ENCODE measurements at regions not wholly inside any gene's neighbourhood (a gene's known extent, or its start where the extent isn't known, plus 50 kb on each side); places are given as distances from the start of the nearest gene placed in this dataset.

DNA sequence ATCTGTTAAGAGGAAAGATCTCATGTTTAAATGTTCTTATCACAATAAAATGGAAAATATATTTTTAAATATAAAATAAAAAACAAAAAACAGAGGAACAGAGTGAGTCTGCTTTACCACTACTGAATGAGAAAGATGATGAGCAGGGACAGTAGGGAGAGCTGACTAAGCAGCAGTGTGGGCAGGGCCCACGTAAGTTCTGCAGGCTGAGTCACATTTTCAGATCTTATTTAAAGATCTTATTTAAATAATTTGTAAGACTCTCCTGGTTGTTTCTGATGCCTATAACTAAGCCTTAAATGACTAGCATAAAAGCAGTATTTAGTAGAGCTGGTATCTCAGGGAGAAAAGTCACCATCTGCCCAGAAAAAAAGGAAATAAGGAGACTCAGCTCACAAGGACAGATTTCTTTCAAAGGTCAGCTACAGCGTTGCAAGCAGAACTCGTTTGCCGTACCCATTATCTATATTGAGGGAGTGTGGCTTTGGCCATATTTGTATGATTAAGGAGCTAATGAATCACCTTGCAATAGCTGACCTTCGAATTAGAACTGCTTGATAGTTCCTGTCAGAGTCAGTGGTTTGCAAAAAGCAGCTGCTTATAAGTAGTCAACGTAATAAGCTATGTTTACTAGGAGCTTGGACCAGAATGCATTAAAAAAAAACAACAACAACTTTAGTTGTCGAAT, 322.1 kb upstream of the CHAC2 start:
- no peak for DNase-seq

DNA sequence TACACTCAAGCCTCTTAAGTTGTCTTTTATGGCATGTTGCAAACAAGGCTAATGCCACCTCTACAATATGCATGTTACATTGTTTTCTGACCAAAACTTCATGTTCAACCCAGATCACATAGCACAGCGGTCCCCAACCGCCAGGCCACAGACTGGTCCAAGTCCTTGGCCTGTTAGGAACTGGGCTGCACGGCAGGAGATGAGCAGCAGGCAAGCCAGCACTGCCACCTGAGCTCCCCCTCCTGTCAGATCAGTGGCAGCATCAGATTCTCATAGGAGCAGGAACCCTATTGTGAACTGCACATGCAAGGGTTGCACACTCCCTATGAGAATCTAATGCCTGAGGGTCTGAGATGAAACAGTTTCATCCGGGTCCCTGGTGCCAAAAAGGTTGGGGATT, 324.8 kb upstream of the CHAC2 start:
- DNase-seq = no peak

GRCh38 chr2:53442093-53442492, 325.5 kb upstream of the CHAC2 start:
- no peak for DNase-seq

DNA sequence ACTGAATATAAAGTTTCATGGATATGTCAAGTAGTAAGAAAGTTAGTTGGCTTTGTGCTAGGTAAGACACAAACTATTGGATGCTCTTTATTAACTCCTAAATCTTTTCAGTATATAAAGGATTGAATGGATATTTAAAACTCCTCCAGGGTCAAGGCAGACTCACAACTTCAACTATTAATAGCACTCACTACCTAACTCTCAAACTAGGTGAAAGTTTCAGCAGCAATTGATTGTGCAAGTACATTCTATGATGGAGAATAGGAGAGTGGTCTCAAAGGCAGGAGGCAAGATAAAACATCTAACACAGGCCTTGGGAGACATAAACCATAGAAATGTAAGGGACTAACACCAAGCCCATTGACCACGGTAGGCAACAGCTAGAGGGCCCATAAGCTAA, 328.9 kb upstream of the CHAC2 start:
- no peak for DNase-seq

DNA sequence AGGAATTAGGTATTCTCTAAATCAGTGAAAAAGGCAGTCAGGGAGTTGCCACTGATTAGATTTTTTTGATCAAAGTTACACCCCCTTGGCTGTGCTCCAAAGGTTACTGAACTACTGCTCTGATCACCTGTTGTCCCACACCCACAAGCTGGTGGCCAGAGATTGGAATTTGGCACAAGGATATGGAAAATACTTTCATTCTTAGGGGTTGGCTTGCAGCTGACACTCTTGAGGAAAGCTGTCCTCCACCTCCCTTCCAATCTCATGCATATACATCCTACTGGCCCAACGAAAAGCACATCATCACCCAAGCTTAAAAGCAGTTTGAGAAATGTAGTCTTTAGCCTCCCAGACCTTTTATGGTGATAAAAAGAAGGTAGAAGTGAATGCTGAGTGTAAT, 329.5 kb upstream of the CHAC2 start:
- no peak for DNase-seq

- DNase-seq = no peak
These were observed 330.2 kb upstream of the CHAC2 start for GRCh38 chr2:53437371-53437770.

DNA sequence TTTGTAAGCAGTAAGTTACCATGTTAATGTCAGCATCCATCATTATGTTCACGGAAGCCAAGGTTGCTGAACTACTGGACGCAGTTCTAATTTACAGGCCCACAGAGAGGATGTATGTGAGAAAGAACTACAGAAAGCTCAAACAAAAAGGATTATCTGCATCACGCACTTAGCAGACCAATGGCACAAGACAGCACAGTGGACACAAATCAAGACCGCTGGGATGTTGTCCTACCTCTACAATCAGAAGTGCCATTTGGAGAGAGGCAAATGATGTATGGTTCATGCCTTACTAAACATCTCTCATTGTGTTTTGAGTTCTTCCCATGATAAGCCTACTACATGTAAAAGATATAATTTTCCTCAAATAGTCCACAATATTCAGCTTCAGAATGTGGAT, 330.7 kb upstream of the CHAC2 start:
- no peak for DNase-seq

- no peak for DNase-seq
These were observed 332.0 kb upstream of the CHAC2 start for GRCh38 chr2:53435610-53436009.

- no peak for DNase-seq
These were observed 333.1 kb upstream of the CHAC2 start for GRCh38 chr2:53434466-53434865.

- no peak for DNase-seq
These were observed 334.7 kb upstream of the CHAC2 start for GRCh38 chr2:53432936-53433335.

DNA sequence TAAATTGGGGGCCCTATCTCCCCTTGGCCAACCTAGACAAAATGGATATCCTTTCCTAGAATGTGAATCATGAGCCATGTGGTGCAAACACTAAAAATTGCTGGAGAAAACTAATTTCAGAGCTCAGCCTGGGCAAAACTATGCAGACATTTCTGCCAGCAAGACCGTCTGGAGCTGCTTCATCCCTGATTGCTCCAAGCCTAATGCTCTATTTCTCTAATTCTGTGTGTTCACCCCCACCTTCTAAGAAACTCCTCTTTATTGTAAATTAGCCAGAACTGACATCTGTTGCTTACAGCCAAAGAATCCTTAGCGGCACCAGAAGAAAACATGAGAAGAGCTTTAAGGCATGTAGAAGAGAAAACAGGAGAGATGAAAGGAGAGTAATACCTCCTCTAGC, 337.7 kb upstream of the CHAC2 start:
- no peak for DNase-seq

DNA sequence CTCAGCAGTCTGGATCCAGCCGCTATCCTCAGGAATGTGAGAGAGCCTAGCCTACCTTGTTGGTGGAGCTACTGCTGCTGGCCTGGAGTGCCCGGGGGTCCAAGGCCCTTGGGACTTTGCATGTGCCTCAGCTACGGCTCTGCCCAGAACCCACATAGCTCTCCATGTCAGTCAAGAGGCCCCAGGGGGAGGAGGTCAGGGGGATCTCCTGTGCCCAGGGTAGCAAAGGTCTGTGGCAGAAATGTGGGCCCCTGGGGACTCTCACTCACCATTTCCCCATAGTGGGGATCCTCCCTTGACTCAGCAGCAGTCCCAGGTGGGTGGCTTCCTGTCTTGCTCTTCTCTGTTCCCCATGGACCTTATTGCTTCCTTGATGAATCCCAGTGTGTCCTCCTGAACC, 342.7 kb upstream of the CHAC2 start:
- no peak for DNase-seq

GRCh38 chr2:53423465-53423864, 344.1 kb upstream of the CHAC2 start:
- DNase-seq = no peak

DNA sequence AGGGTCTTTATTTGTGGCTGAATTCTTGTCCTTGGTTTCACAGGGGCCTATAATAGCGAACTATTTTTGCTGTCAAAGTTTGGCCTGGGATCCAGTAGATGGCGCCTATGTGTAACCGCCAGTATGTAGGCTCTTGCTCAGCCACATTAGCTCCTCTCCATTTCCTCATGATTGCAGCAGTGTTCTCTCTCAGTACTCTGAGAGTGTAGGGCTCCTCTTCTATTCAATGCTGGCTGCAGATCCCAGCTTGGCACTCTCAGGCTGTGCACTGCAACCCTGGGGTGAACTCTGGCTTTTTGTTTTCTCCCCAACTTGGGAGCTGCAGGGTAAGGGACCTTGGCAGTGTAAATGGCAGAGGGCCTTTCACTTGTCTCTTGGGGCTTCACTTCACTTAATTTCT, 344.6 kb upstream of the CHAC2 start:
- no peak for DNase-seq

- DNase-seq = no peak
These were observed 350.2 kb upstream of the CHAC2 start for GRCh38 chr2:53417385-53417784.

DNA sequence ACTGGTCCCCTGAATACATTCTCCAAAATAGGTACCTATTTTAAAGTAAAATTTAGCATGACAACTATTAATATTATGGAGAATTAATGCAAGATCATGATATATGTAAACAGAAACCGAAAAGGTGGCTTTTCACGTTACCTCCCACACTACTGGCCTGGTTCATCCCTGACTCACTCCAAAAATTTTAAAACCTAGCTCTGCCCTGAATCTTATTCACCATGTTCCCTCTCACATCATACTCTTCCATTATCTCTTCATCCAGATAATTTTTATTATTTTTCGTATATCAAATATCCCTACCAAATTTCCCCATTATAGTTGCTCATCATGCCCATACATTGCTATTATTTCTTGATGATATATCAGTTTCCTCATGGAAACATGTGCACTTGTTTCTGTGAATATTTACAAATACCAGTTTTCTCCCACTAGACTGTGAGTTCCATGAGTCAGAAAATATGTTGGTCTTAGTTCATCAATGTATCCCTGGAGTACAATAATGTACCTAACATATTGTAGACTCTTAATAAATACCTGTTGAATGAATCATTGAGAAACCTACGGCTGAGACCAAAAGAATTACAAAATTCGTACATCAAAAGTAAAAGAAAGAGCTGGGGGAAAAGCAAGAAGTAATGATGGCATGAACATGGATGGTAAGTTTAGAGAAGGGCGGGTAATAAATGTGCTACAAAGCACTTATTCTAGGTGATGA, 360.1 kb upstream of the CHAC2 start:
- DNase-seq = no peak

DNA sequence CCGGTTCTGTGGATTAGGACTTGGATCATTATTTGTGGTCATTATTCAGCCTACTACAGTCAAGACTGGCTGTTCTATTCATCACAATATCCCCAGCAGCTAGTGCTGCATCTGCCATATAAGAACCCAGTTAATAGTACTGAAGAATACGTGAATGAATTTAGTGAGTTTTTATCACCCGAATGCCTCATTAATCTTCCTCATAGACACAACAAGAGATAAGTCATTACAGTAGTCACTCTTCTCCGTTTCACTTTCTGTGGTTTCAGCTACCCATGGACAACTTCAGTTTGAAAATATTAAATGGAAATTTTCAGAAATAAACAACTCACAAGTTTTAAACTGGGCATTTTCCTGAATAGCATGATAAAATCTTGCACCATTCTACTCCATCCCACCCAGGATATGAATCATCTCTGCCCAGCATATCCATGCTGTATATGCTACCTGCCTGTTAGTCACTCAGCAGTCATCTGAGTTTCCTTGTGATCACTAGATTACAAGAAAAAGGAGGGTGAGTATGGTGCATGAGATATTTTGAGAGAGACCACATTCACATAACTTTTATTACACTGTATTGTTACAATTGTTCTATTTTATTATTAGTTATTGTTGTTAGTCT, 363.7 kb upstream of the CHAC2 start:
- no peak for DNase-seq

DNA sequence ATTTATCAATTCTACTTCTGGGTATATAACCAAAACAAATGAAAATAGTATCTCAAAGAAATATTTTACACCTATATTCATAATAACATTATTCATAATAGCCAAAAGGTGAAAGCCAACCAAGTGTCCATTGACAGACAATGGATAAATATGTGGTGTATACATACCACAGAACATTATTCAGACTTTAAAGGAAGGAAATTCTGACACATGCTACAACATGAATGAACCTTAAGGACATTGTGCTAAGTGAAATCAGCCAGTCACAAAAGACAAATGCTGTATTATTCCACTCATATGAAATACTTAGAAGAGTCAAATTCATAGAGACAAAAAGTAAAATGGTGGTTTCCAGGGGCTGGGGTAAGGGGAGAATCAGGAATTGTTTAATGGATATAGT, 370.5 kb upstream of the CHAC2 start:
- no peak for DNase-seq

DNA sequence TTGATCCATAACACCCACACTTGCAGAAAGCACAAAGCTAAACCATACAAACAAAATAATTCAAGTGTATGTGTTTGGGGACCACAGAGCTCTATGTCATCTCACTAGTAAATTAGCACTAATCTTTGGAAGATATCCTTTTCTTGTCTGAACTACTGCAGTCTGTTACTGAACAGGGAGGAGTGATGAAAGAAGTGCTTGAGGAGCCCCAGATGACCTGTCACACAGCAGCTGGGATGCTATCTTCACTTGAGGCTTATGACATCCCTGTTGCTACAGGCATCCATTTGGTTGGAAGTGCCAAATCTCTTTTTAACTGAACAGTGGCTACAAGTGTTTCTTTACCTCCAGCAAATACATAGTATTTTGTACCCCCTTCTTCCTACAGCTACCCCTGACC, 386.3 kb upstream of the CHAC2 start:
- no peak for DNase-seq

GRCh38 chr2:53379547-53379946, 388.1 kb upstream of the CHAC2 start:
- no peak for DNase-seq

DNA sequence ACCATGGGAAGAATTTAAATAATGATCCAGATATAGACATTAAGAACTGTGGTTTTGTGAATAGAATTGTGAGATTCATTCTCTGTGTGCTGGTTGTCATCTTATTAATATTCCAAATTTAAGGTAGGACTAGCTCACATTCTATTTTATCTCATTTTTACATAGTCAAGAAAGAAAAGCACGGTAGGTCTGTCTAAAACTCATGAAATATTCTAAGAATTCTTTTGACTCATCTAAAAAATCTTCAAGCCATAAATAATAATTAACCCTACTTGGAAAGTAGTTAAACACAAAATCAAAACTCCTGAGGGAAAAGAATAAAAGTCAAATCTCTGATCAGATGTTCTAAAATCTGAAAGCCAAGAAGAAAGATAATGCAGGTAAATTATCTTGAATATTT, 388.8 kb upstream of the CHAC2 start:
- DNase-seq = no peak

- no peak for DNase-seq
These were observed 394.5 kb upstream of the CHAC2 start for GRCh38 chr2:53373126-53373525.

DNA sequence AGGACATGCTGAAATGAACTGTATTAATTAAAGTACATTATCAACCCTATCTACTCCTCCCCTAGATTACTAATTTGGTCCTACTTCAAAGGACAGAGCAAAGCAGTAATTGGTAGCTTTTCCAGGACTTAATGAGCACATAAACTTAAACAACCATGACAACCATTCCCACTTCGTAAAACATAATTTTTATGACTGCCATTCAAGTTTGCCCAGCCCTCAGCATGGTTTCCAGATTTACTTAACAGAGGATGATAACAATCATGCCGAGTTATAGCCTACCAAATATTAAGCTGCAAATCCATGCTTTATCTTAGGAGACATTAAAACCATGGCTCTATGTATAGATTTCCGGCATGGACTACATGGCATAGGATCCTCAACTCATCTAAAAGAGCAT, 401.1 kb upstream of the CHAC2 start:
- DNase-seq = no peak

DNA sequence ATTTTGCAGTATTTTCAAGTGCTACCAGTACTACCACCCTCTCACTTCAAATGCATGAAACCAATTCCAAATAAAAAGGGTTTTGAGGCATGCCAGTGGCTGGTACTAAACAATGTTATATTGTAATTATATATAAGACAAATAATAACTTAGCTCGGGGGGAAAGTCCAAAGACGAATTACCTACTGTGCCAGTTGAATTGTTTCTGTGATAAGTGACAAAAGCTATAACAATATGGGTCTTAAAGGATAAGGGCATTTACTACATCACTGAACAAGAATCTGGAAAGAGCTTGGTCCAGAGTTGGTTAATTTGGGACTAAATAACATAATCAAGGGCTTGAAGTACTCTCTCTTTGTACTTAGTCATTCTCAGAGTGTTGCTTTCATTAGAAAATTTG, 404.7 kb upstream of the CHAC2 start:
- DNase-seq = no peak
